H9 (cell line): ENCODE measurements at regions not wholly inside any gene's neighbourhood (a gene's known extent, or its start where the extent isn't known, plus 50 kb on each side); places are given as distances from the start of the nearest gene placed in this dataset.

ENCODE experiments used
- DNase-seq: peaks from one replicate; pipeline ENCODE4 v3.0.0-alpha.2; 2017
- H2AFZ ChIP-seq: one replicate; pipeline ENCODE4 v1.6.1; 2013; ENCODE audit warnings: mild to moderate bottlenecking, low read length, control low read depth, moderate library complexity
- H2AK5ac ChIP-seq: 2 replicates; pipeline ENCODE4 v1.6.1; 2013; ENCODE audit warnings: low read length, control low read depth, mixed read lengths; ENCODE audit not compliant: insufficient read length
- H2BK120ac ChIP-seq: one replicate; pipeline ENCODE4 v1.6.1; 2013; ENCODE audit warnings: low read depth, mild to moderate bottlenecking, low read length, control low read depth, inconsistent platforms; ENCODE audit not compliant: poor library complexity, severe bottlenecking
- H2BK12ac ChIP-seq: 2 replicates; pipeline ENCODE4 v1.6.1; 2013; ENCODE audit warnings: low read length, control low read depth, mixed read lengths, low read depth; ENCODE audit not compliant: insufficient read length
- H2BK15ac ChIP-seq: 2 replicates; pipeline ENCODE4 v1.6.1; 2013; ENCODE audit warnings: low read depth, low read length, control low read depth
- H2BK20ac ChIP-seq: one replicate; pipeline ENCODE4 v1.6.1; 2013; ENCODE audit warnings: low read depth, mild to moderate bottlenecking, low read length, control low read depth, inconsistent platforms; ENCODE audit not compliant: poor library complexity, severe bottlenecking
- H2BK5ac ChIP-seq: 2 replicates; pipeline ENCODE4 v1.6.1; 2013; ENCODE audit warnings: low read length, control low read depth, mixed read lengths; ENCODE audit not compliant: insufficient read length
- H3K14ac ChIP-seq: 2 replicates; pipeline ENCODE4 v1.6.1; 2013; ENCODE audit warnings: low read length, control low read depth; ENCODE audit not compliant: insufficient read depth
- H3K18ac ChIP-seq: 2 replicates; pipeline ENCODE4 v1.6.1; 2013; ENCODE audit warnings: low read depth, mild to moderate bottlenecking, mixed read lengths, low read length, control low read depth; ENCODE audit not compliant: insufficient read length
- H3K23ac ChIP-seq: 2 replicates; pipeline ENCODE4 v1.6.1; 2013; ENCODE audit warnings: low read length, control low read depth, mixed read lengths, low read depth; ENCODE audit not compliant: insufficient read length
- H3K23me2 ChIP-seq: 2 replicates; pipeline ENCODE4 v1.6.1; 2013; ENCODE audit warnings: low read depth, mild to moderate bottlenecking, mixed read lengths, low read length, control low read depth; ENCODE audit not compliant: insufficient read length, poor library complexity, severe bottlenecking
- H3K27ac ChIP-seq: 2 replicates; pipeline ENCODE4 v1.5.1; 2013; ENCODE audit warnings: low read length, control low read depth, mixed read lengths, low read depth; ENCODE audit not compliant: insufficient read length
- H3K27me3 ChIP-seq: 2 replicates; pipeline ENCODE4 v1.6.1; 2013; ENCODE audit warnings: low read length, control low read depth, inconsistent platforms; ENCODE audit not compliant: insufficient read depth
- H3K4ac ChIP-seq: 2 replicates; pipeline ENCODE4 v1.6.1; 2013; ENCODE audit warnings: low read depth, mild to moderate bottlenecking, control low read depth, inconsistent platforms, low read length, moderate library complexity
- H3K4me1 ChIP-seq: 2 replicates; pipeline ENCODE4 v1.6.1; 2013; ENCODE audit warnings: low read length, control low read depth, inconsistent platforms; ENCODE audit not compliant: insufficient read depth
- H3K4me2 ChIP-seq: 2 replicates; pipeline ENCODE4 v1.6.1; 2013; ENCODE audit warnings: low read length, control low read depth, mixed read lengths; ENCODE audit not compliant: insufficient read length, insufficient read depth
- H3K56ac ChIP-seq: 2 replicates; pipeline ENCODE4 v1.6.1; 2013; ENCODE audit warnings: low read depth, mild to moderate bottlenecking, mixed read lengths, low read length, control low read depth; ENCODE audit not compliant: insufficient read length
- H3K79me1 ChIP-seq: 2 replicates; pipeline ENCODE4 v1.6.1; 2013; ENCODE audit warnings: low read depth, mild to moderate bottlenecking, moderate library complexity, low read length, control low read depth, inconsistent platforms; ENCODE audit not compliant: insufficient read depth, poor library complexity, severe bottlenecking
- H3K79me2 ChIP-seq: 2 replicates; pipeline ENCODE4 v1.6.1; 2013; ENCODE audit warnings: low read length, control low read depth, inconsistent platforms; ENCODE audit not compliant: insufficient read depth
- H3K9ac ChIP-seq: 2 replicates; pipeline ENCODE4 v1.6.1; 2013; ENCODE audit warnings: low read length, control low read depth, mixed read lengths; ENCODE audit not compliant: insufficient read length; ENCODE audit errors: extremely low read depth
- H3K9me3 ChIP-seq: one replicate; pipeline ENCODE4 v1.6.1; 2013; ENCODE audit warnings: low read depth, low read length, inconsistent platforms; ENCODE audit not compliant: control insufficient read depth
- H3T11ph ChIP-seq: one replicate; pipeline ENCODE4 v1.6.1; 2013; ENCODE audit warnings: mild to moderate bottlenecking, low read length, control low read depth, inconsistent platforms
- H4K20me1 ChIP-seq: one replicate; pipeline ENCODE4 v1.6.1; 2013; ENCODE audit not compliant: control insufficient read depth, insufficient read length, insufficient read depth
- H4K5ac ChIP-seq: 2 replicates; pipeline ENCODE4 v1.6.1; 2013; ENCODE audit warnings: low read depth, mild to moderate bottlenecking, mixed read lengths, low read length, control low read depth; ENCODE audit not compliant: insufficient read length
- H4K8ac ChIP-seq: replicated peaks from 2 replicates; pipeline ENCODE4 v1.6.1; 2013; ENCODE audit warnings: low read length, control low read depth, mixed read lengths, low read depth; ENCODE audit not compliant: insufficient read length
- H4K91ac ChIP-seq: 2 replicates; pipeline ENCODE4 v1.6.1; 2013; ENCODE audit warnings: low read depth, mild to moderate bottlenecking, moderate library complexity, mixed read lengths, low read length, control low read depth; ENCODE audit not compliant: insufficient read length
- H3K27ac Mint-ChIP-seq, 3 experiments: 2 replicates in 2 of 3; 3 replicates in 1 of 3; pipeline ENCODE4 v1.8.0; 2020 to 2021; ENCODE audit warnings: mixed read lengths in 3 of 3, mild to moderate bottlenecking in 1 of 3, moderate library complexity in 1 of 3
- H3K27me3 Mint-ChIP-seq: 2 replicates; pipeline ENCODE4 v1.8.0; 2021; ENCODE audit warnings: low read depth, mild to moderate bottlenecking, moderate library complexity, mixed read lengths
- H3K36me3 Mint-ChIP-seq, 3 experiments: 2 replicates in 2 of 3; 3 replicates in 1 of 3; pipeline ENCODE4 v1.8.0; 2020 to 2021; ENCODE audit warnings: low read depth in 3 of 3, mixed read lengths in 3 of 3; ENCODE audit not compliant: insufficient read depth in 1 of 3
- H3K4me1 Mint-ChIP-seq, 2 experiments: 2 replicates each; pipeline ENCODE4 v1.8.0; 2020; ENCODE audit warnings: mixed read lengths in 2 of 2
- H3K4me3 Mint-ChIP-seq, 2 experiments: 2 replicates in 1 of 2; 3 replicates in 1 of 2; pipeline ENCODE4 v1.8.0; 2020 to 2021; ENCODE audit warnings: mild to moderate bottlenecking in 2 of 2, mixed read lengths in 2 of 2, moderate library complexity in 1 of 2
- H3K9me3 Mint-ChIP-seq, 2 experiments: 2 replicates in 1 of 2; 3 replicates in 1 of 2; pipeline ENCODE4 v1.8.0; 2020; ENCODE audit warnings: mild to moderate bottlenecking in 2 of 2, mixed read lengths in 2 of 2, moderate library complexity in 1 of 2
- WGBS: extraction: QIAGEN DNeasy Blood & Tissue Kit; methylation state at CpG from one replicate; pipeline ENCODE4 v1.1.7; 2013; ENCODE audit warnings: missing lambda C conversion rate, low lambda C conversion rate, mixed read lengths; ENCODE audit not compliant: insufficient read length; ENCODE audit errors: extremely low coverage; 5-methylcytosine and 5-hydroxymethylcytosine counted together
- TF ChIP-seq, protein P1 (sequence below): fragments of 200-600 bp; sonication (generic); conservative IDR thresholded peaks from 3 replicates; pipeline ENCODE4 v1.8.0; 2021; ENCODE audit warnings: antibody characterized with exemption, mild to moderate bottlenecking

DNA sequence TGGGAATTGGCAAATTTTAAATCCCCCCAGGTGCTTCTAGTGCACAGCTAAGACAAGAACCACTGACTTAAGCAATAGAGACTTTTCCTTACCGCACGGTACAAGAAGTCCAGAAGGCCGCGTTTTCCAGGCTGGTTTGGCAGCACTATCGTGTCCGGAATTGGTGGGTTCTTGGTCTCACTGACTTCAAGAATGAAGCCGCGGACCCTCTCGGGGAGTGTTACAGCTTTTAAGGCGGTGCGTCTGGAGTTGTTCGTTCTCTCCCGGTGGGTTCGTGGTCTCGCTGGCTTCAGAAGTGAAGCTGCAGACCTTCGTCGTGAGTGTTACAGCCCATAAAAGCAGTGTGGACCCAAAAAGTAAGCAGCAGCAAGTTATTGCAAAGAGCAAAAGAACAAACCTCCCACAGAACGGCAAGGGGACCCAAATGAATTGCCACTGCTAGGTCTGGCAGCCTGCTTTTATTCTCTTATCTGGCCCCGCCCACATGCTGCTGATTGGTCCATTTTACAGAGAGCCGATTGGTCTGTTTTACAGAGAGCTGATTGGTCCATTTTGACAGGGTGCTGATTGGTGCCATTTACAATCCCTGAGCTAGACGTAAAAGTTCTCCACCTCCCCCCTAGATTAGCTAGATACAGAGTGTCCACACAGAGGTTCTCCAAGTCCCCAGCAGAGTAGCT, 264.5 kb downstream of the PREX1 start:
- TF ChIP-seq, protein P1, sequence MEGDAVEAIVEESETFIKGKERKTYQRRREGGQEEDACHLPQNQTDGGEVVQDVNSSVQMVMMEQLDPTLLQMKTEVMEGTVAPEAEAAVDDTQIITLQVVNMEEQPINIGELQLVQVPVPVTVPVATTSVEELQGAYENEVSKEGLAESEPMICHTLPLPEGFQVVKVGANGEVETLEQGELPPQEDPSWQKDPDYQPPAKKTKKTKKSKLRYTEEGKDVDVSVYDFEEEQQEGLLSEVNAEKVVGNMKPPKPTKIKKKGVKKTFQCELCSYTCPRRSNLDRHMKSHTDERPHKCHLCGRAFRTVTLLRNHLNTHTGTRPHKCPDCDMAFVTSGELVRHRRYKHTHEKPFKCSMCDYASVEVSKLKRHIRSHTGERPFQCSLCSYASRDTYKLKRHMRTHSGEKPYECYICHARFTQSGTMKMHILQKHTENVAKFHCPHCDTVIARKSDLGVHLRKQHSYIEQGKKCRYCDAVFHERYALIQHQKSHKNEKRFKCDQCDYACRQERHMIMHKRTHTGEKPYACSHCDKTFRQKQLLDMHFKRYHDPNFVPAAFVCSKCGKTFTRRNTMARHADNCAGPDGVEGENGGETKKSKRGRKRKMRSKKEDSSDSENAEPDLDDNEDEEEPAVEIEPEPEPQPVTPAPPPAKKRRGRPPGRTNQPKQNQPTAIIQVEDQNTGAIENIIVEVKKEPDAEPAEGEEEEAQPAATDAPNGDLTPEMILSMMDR, result no peak
- H3K4me2 ChIP-seq, result no peak overlapping the region
- WGBS, result no CpG with 5 or more reads among the region's 21 CpGs

More for the DNA sequence above, 264.5 kb downstream of the PREX1 start:
- H3K27me3 Mint-ChIP-seq, result no peaks in the 10 kb centered on the region
- H3K9me3 ChIP-seq, result no peaks in the 10 kb centered on the region
- no peak overlapping the region for H2BK20ac ChIP-seq
- H2BK120ac ChIP-seq, result no peak overlapping the region
- no peak overlapping the region for H3K56ac ChIP-seq
- no peak overlapping the region for H2BK12ac ChIP-seq
- no peak overlapping the region for H3K23ac ChIP-seq
- no peak overlapping the region for H3K18ac ChIP-seq
- H3K4me1 ChIP-seq, result no peaks in the 10 kb centered on the region
- no peak overlapping the region for H3T11ph ChIP-seq
- peaks cover 3 to 8% (median 3%) of the 10 kb centered on the region in 3 experiments; a peak in 5 of 7 replicates for H3K36me3 Mint-ChIP-seq
- DNase-seq, result no peak
- no peak overlapping the region for H2BK5ac ChIP-seq
- no peaks in the 10 kb centered on the region for H3K79me2 ChIP-seq
- H3K9ac ChIP-seq, result no peak overlapping the region
- H3K4ac ChIP-seq, result no peak overlapping the region
- H2AK5ac ChIP-seq, result no peak overlapping the region
- no peak overlapping the region for H4K8ac ChIP-seq
- peaks cover 11 to 19% of the 10 kb centered on the region in 2 experiments; a peak in 3 of 4 replicates for H3K4me1 Mint-ChIP-seq
- no peaks in the 10 kb centered on the region for H3K23me2 ChIP-seq
- H3K27ac ChIP-seq, result no peak overlapping the region
- peaks cover 6% of the 10 kb centered on the region in 2 experiments for H3K9me3 Mint-ChIP-seq
- no peaks in the 10 kb centered on the region for H3K27me3 ChIP-seq
- H4K20me1 ChIP-seq, result no peaks in the 10 kb centered on the region
- H3K4me3 Mint-ChIP-seq, result no peak overlapping the region
- no peak overlapping the region for H2AFZ ChIP-seq
- no peaks in the 10 kb centered on the region for H3K79me1 ChIP-seq
- H4K5ac ChIP-seq, result no peak overlapping the region
- no peak overlapping the region for H4K91ac ChIP-seq
- H2BK15ac ChIP-seq, result no peak overlapping the region
- H3K14ac ChIP-seq, result no peak overlapping the region
- no peak overlapping the region for H3K27ac Mint-ChIP-seq
